ENCODE measurements at regions not wholly inside any gene's neighbourhood (a gene's known extent, or its start where the extent isn't known, plus 50 kb on each side); places are given as distances from the start of the nearest gene placed in this dataset.

DNA sequence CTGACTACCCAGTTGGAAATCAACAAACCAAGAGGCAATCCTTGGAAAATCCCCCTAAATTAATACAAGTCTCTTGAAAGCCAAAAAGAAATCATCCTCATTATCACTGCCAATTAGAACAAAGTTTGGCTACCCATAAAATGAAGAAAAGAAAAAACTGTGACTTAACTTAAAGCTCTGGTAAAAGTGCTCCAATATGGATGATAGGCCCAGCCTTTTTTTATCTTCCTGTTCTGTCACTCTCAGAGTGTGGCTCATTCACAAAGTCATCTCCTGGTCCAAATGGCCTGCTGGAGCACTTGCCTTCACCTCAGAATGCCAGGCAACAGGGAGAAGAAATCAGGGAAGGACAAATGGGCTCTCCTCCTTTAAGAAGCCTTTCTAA, 155.1 kb upstream of the GHITM start:
- Histone ChIP-seq H3K4me1 (ENCODE audit: low read length) (0 out of 2 replicates have a peak, but pooled peaks cover 7% of the 10 kb centered on the region), H3K79me2 (ENCODE audit: low read length) (no peaks in the 10 kb centered on the region), H4K20me1 (ENCODE audit: insufficient read depth, low read length) (no peaks in the 10 kb centered on the region), H3K9me2 (replicated peaks; ENCODE audit: insufficient read depth, low read length) (no peaks in the 10 kb centered on the region), H3K9ac (ENCODE audit: low read length) (no peak overlapping the region), H3K27me3 (replicated peaks; ENCODE audit: insufficient read depth, low read length) (no peaks in the 10 kb centered on the region), H3K4me2 (ENCODE audit: low read depth, low read length) (no peak overlapping the region), H3F3A (ENCODE audit: insufficient read depth, low read length) (no peaks in the 10 kb centered on the region), H3K36me3 (replicated peaks; ENCODE audit: insufficient read depth, low read length) (no peaks in the 10 kb centered on the region), H3K4me3 (ENCODE audit: low read length) (no peak overlapping the region), H3K27ac (ENCODE audit: low read length) (no peak overlapping the region), H3K9me3 (replicated peaks; ENCODE audit: insufficient read depth, low read length) (no peaks in the 10 kb centered on the region), H2AFZ (ENCODE audit: low read length) (no peak overlapping the region)
- TF ChIP-seq, protein P1, sequence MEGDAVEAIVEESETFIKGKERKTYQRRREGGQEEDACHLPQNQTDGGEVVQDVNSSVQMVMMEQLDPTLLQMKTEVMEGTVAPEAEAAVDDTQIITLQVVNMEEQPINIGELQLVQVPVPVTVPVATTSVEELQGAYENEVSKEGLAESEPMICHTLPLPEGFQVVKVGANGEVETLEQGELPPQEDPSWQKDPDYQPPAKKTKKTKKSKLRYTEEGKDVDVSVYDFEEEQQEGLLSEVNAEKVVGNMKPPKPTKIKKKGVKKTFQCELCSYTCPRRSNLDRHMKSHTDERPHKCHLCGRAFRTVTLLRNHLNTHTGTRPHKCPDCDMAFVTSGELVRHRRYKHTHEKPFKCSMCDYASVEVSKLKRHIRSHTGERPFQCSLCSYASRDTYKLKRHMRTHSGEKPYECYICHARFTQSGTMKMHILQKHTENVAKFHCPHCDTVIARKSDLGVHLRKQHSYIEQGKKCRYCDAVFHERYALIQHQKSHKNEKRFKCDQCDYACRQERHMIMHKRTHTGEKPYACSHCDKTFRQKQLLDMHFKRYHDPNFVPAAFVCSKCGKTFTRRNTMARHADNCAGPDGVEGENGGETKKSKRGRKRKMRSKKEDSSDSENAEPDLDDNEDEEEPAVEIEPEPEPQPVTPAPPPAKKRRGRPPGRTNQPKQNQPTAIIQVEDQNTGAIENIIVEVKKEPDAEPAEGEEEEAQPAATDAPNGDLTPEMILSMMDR (IDR thresholded peaks at IDR 0.05; ENCODE audit: low read length) = no peak
- no peak for TF ChIP-seq EZH2phosphoT487 (IDR thresholded peaks at IDR 0.05; ENCODE audit: low read length)
- no peak for TF ChIP-seq EZH2 (optimal IDR thresholded peaks at IDR 0.05; ENCODE audit: low read depth, low read length)
- DNase-seq = no peak

DNA sequence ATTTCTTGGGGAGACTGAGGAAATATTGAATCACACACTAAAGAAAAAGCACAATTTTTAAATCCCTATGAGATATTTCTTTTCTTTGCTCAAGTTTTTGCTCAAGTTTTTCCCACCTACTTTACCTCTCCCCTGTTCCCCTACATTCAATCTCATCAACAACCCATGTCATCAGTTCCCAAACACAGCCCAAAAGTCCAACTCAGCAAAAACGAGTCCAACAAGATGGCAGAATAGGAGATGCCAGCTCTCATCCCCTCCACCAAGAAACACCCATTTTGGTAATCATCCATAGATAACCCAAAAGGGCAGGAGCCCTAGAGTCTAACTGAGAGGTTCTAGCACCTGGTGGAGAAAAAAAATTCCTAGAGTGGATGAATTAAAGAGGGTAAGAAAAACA, 152.5 kb upstream of the GHITM start:
- DNase-seq = no peak
- H3K27ac ChIP-seq (ENCODE audit: low read length) = no peak overlapping the region
- no peak overlapping the region for H3K4me2 ChIP-seq (ENCODE audit: low read depth, low read length)
- no peaks in the 10 kb centered on the region for H3K79me2 ChIP-seq (ENCODE audit: low read length)
- H3K9ac ChIP-seq (ENCODE audit: low read length) = no peak overlapping the region
- H3K4me3 ChIP-seq (ENCODE audit: low read length) = no peak overlapping the region
- H3K27me3 ChIP-seq (replicated peaks; ENCODE audit: insufficient read depth, low read length) = no peaks in the 10 kb centered on the region
- no peak overlapping the region for H2AFZ ChIP-seq (ENCODE audit: low read length)
- H4K20me1 ChIP-seq (ENCODE audit: insufficient read depth, low read length) = no peaks in the 10 kb centered on the region
- peaks cover 25% of the 10 kb centered on the region for H3K4me1 ChIP-seq (ENCODE audit: low read length)
- H3K36me3 ChIP-seq (replicated peaks; ENCODE audit: insufficient read depth, low read length) = no peaks in the 10 kb centered on the region
- peaks cover 16% of the 10 kb centered on the region for H3F3A ChIP-seq (ENCODE audit: insufficient read depth, low read length)
- TF ChIP-seq EZH2 (optimal IDR thresholded peaks at IDR 0.05; ENCODE audit: low read depth, low read length) = no peak
- TF ChIP-seq, protein P1 (IDR thresholded peaks at IDR 0.05; ENCODE audit: low read length) = no peak
- no peak for TF ChIP-seq EZH2phosphoT487 (IDR thresholded peaks at IDR 0.05; ENCODE audit: low read length)
- H3K9me3 ChIP-seq (replicated peaks; ENCODE audit: insufficient read depth, low read length) = no peaks in the 10 kb centered on the region
- H3K9me2 ChIP-seq (replicated peaks; ENCODE audit: insufficient read depth, low read length) = no peaks in the 10 kb centered on the region

DNA sequence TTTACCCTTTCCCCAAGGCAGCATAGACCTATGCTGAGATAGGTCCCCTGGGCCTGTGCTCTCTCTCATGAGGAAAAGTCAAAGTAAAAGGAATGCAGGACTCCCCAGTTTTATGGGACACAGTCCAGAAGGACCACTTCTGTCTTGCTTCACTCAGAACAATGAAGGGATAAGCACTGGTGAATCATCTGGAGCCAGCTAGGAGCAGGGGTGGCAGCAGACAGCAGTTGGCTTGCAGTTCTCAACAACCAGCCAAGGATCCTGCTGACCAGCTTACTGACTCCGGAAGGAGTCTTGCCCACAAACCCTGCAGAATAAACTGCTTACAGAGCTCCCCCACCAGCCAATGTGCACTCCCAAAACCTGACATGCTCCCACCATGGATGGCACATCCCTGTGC, 152.1 kb upstream of the GHITM start:
- H3K9ac ChIP-seq (ENCODE audit: low read length) = no peak overlapping the region
- no peak overlapping the region for H3K4me2 ChIP-seq (ENCODE audit: low read depth, low read length)
- H3K4me1 ChIP-seq (ENCODE audit: low read length) = peaks cover 29% of the 10 kb centered on the region
- H4K20me1 ChIP-seq (ENCODE audit: insufficient read depth, low read length) = no peaks in the 10 kb centered on the region
- peaks cover 16% of the 10 kb centered on the region for H3F3A ChIP-seq (ENCODE audit: insufficient read depth, low read length)
- H3K79me2 ChIP-seq (ENCODE audit: low read length) = no peaks in the 10 kb centered on the region
- H3K27me3 ChIP-seq (replicated peaks; ENCODE audit: insufficient read depth, low read length) = no peaks in the 10 kb centered on the region
- no peaks in the 10 kb centered on the region for H3K36me3 ChIP-seq (replicated peaks; ENCODE audit: insufficient read depth, low read length)
- no peak overlapping the region for H3K4me3 ChIP-seq (ENCODE audit: low read length)
- no peaks in the 10 kb centered on the region for H3K9me2 ChIP-seq (replicated peaks; ENCODE audit: insufficient read depth, low read length)
- no peak for TF ChIP-seq EZH2 (optimal IDR thresholded peaks at IDR 0.05; ENCODE audit: low read depth, low read length)
- no peak for TF ChIP-seq EZH2phosphoT487 (IDR thresholded peaks at IDR 0.05; ENCODE audit: low read length)
- TF ChIP-seq, protein P1 (IDR thresholded peaks at IDR 0.05; ENCODE audit: low read length) = no peak
- no peak overlapping the region for H3K27ac ChIP-seq (ENCODE audit: low read length)
- DNase-seq = no peak
- no peaks in the 10 kb centered on the region for H3K9me3 ChIP-seq (replicated peaks; ENCODE audit: insufficient read depth, low read length)
- no peak overlapping the region for H2AFZ ChIP-seq (ENCODE audit: low read length)

Data from MM.1S (cell line).